K562 (cell line): ENCODE measurements at regions not wholly inside any gene's neighbourhood (a gene's known extent, or its start where the extent isn't known, plus 50 kb on each side); places are given as distances from the start of the nearest gene placed in this dataset.

Experiments used
- ATAC-seq: fragments of 200-7000 bp; cut with Tn5 transposase; 3 replicates; pipeline ENCODE4 v1.9.1; 2020; ENCODE audit warnings: moderate library complexity
- BruUV-seq: library from RNA; stranded (reverse); fragments of 400-500 nt; replicated peaks from 2 replicates; lab custom pipeline; 2021; lab: Mats Ljungman, UMichigan
- CTCF ChIA-PET: fragments of 300-600 bp; formaldehyde crosslinking; extraction: SDS; loops from one replicate; lab custom pipeline; 2021; ENCODE audit warnings: low intra/inter-chr PET ratio; lab: Yijun Ruan, JAX
- POLR2A ChIA-PET: fragments of 300-600, 350-650 bp; sonication (Branson Sonifier 250); formaldehyde crosslinking; extraction: SDS; loops from one replicate; lab custom pipeline; 2021; ENCODE audit warnings: antibody characterized with exemption, inconsistent platforms; lab: Yijun Ruan, JAX
- DNase-seq, 4 experiments: peaks; one replicate each; pipeline versions ENCODE4 v3.0.0 to v3.0.0-alpha.2; 2011 to 2018; ENCODE audit warnings: low spot score in 3 of 4, mixed read lengths in 3 of 4; ENCODE audit errors: extremely low read depth in 1 of 4
- FAIRE-seq: peaks from 2 replicates; lab custom pipeline; 2011; peaks lifted over from hg19 to GRCh38; lab: Jason Lieb, UNC
- H2AFZ ChIP-seq: 2 replicates; pipeline ENCODE4 v1.6.0; 2011; ENCODE audit warnings: low read depth, low read length, control low read depth, inconsistent platforms
- H3K27ac ChIP-seq: fragments of 200-600 bp; 3 replicates; pipeline ENCODE4 v1.8.0; 2011; ENCODE audit warnings: low read depth, mild to moderate bottlenecking, control low read depth, inconsistent platforms, low read length, moderate library complexity, mixed read lengths; ENCODE audit errors: extremely low read depth
- H3K27me3 ChIP-seq, 2 experiments: fragments of 300-600 bp in 1 of 2; 2 replicates in 1 of 2; 3 replicates in 1 of 2; pipeline versions ENCODE4 v1.6.0 to v1.8.0; 2011; ENCODE audit warnings: inconsistent platforms in 2 of 2, low read length in 2 of 2, mild to moderate bottlenecking in 1 of 2, mixed read lengths in 1 of 2, moderate library complexity in 1 of 2; ENCODE audit not compliant: control insufficient read depth in 2 of 2, insufficient read depth in 2 of 2
- H3K36me3 ChIP-seq: fragments of 300-600 bp; 3 replicates; pipeline ENCODE4 v1.8.0; 2011; ENCODE audit warnings: mild to moderate bottlenecking, low read length, inconsistent platforms; ENCODE audit not compliant: control insufficient read depth, insufficient read depth
- H3K4me1 ChIP-seq, 2 experiments: fragments of 200-600 bp in 1 of 2; replicated peaks in 1 of 2; 2 replicates in 1 of 2; 3 replicates in 1 of 2; pipeline versions ENCODE4 v1.5.1 to v1.8.0; 2011; ENCODE audit warnings: inconsistent platforms in 2 of 2, low read length in 2 of 2, mild to moderate bottlenecking in 1 of 2, mixed read lengths in 1 of 2, moderate library complexity in 1 of 2; ENCODE audit not compliant: control insufficient read depth in 2 of 2, insufficient read depth in 2 of 2
- H3K4me2 ChIP-seq: 2 replicates; pipeline ENCODE4 v1.6.1; 2011; ENCODE audit warnings: low read length, control low read depth, inconsistent platforms, mixed read lengths; ENCODE audit not compliant: insufficient read depth
- H3K4me3 ChIP-seq: fragments of 200-600 bp; sonication (generic), shearing (Covaris generic); 2 replicates; pipeline ENCODE4 v1.5.1; 2016; ENCODE audit warnings: control low read depth, inconsistent platforms
- H3K79me2 ChIP-seq: fragments of 200-600 bp; 3 replicates; pipeline ENCODE4 v1.8.0; 2011; ENCODE audit warnings: low read length, inconsistent platforms; ENCODE audit not compliant: control insufficient read depth, insufficient read depth
- H3K9ac ChIP-seq, 2 experiments: 2 replicates each; pipeline versions ENCODE4 v1.6.0 to v1.6.1; 2011; ENCODE audit warnings: low read depth in 2 of 2, low read length in 2 of 2, control low read depth in 1 of 2, inconsistent platforms in 1 of 2, mild to moderate bottlenecking in 1 of 2, mixed read lengths in 1 of 2; ENCODE audit not compliant: insufficient read depth in 1 of 2
- H3K9me1 ChIP-seq: one replicate; pipeline ENCODE4 v1.6.0; 2011; ENCODE audit warnings: inconsistent platforms, mild to moderate bottlenecking, low read length, moderate library complexity; ENCODE audit not compliant: control insufficient read depth, insufficient read depth
- H3K9me3 ChIP-seq: replicated peaks from 2 replicates; pipeline ENCODE4 v1.5.1; 2011; ENCODE audit warnings: low read depth, low read length, inconsistent platforms; ENCODE audit not compliant: control insufficient read depth, insufficient read depth
- H4K20me1 ChIP-seq: replicated peaks from 2 replicates; pipeline ENCODE4 v1.6.1; 2011; ENCODE audit warnings: low read length, inconsistent platforms, mixed read lengths; ENCODE audit not compliant: control insufficient read depth, insufficient read depth
- FOSL1 ChIP-seq: fragments of 200-800 bp; sonication (Bioruptor generic); conservative IDR thresholded peaks from 2 replicates; pipeline ENCODE4 v1.6.1; 2016; ENCODE audit warnings: missing genetic modification characterization, missing compliant biosample characterization
- RAD21 ChIP-seq, 2 experiments: fragments of 250-450 bp in 1 of 2; fragments of 450-650 bp in 1 of 2; sonication (Bioruptor Pico) in 1 of 2; formaldehyde crosslinking in 1 of 2; IDR thresholded peaks in 1 of 2; conservative IDR thresholded peaks in 1 of 2; 2 replicates each; pipeline versions ENCODE4 v1.4.0 to v1.8.0; 2020 to 2022; ENCODE audit warnings: mild to moderate bottlenecking in 2 of 2, moderate library complexity in 1 of 2
- SPI1 ChIP-seq: IDR thresholded peaks from 2 replicates; pipeline ENCODE4 v1.6.1; 2011; ENCODE audit warnings: low read depth, low read length, control low read depth, borderline replicate concordance
- WGBS: fragments of 100-300 bp; shearing (Covaris generic); methylation state at CpG from one replicate; pipeline ENCODE4 v1.1.6; 2016; ENCODE audit warnings: low coverage, mixed read lengths; ENCODE audit not compliant: insufficient coverage; ENCODE audit errors: missing lambda C conversion rate; 5-methylcytosine and 5-hydroxymethylcytosine counted together
- in situ Hi-C: fragments of 300-500 bp; cut with MboI; formaldehyde crosslinking; loops from 4 replicates; pipeline ENCODE4 v1.15.0; 2018; ENCODE audit warnings: inconsistent platforms, mixed read lengths
- intact Hi-C: fragments of 100-400 bp; cut with micrococcal nuclease; formaldehyde crosslinking; loops from 2 replicates; pipeline ENCODE4 v1.14.2; 2022
- TF ChIP-seq, protein P1 (sequence below): sonication (generic); formaldehyde crosslinking; IDR thresholded peaks from 2 replicates; pipeline ENCODE4 v1.8.1; 2023; ENCODE audit warnings: mild to moderate bottlenecking, missing genetic modification reagents
- TF ChIP-seq, protein P2 (sequence below): fragments of 450-650 bp; IDR thresholded peaks from 2 replicates; pipeline ENCODE4 v1.6.1; 2014; ENCODE audit warnings: low read depth, mild to moderate bottlenecking, moderate library complexity, borderline replicate concordance
- TF ChIP-seq, protein P3 (sequence below), 3 experiments: IDR thresholded peaks in 2 of 3; conservative IDR thresholded peaks in 1 of 3; 2 replicates each; pipeline ENCODE4 v1.5.1; 2011 to 2012; ENCODE audit warnings: low read length in 3 of 3, mild to moderate bottlenecking in 3 of 3, control low read depth in 2 of 3, improper control_type of control experiment in 1 of 3, inconsistent platforms in 1 of 3, low read depth in 1 of 3, mixed read lengths in 1 of 3, moderate library complexity in 1 of 3; ENCODE audit not compliant: insufficient read depth in 2 of 3
- TF ChIP-seq, protein P4 (sequence below), 2 experiments: fragments of 450-650 bp; formaldehyde crosslinking in 1 of 2; IDR thresholded peaks; 2 replicates each; pipeline versions ENCODE4 v1.4.0 to v1.6.1; 2014 to 2020; ENCODE audit warnings: mild to moderate bottlenecking in 2 of 2, borderline replicate concordance in 1 of 2, low read depth in 1 of 2

DNA sequence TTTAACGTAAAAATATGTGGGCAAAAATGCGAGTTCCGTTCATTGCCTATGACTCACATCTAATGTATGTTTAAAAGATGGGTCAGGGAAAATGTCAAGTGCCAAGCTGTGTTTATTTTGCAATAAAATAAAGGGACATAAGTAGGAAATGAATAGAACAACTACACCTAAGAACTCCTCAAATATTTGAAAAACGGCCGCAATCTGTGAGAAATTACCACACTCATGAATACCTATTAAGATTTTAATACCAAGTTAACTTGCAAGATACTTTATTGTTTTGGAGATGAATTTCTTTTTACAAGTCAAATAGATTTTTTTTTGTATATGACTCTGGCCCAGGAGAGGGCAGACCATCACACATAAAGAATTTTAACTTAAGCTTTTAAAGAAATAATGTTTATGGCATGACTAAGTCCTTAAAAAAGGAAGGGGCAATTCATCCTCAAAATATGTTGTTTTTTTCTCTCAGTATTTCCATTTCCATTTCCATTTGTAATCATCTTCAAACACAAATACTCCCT is 152.7 kb downstream of the SUCNR1 start:
- Histone ChIP-seq H3K27me3 (no peaks in the 10 kb centered on the region), H2AFZ (no peak overlapping the region), H3K4me2 (no peak overlapping the region), H3K4me3 (no peak overlapping the region), H3K9me3 (no peaks in the 10 kb centered on the region), H3K27ac (no peak overlapping the region), H3K9ac (no peak overlapping the region), H3K9me1 (no peaks in the 10 kb centered on the region), H3K79me2 (no peaks in the 10 kb centered on the region), H3K36me3 (no peaks in the 10 kb centered on the region), H4K20me1 (no peaks in the 10 kb centered on the region), H3K4me1 (no peaks in the 10 kb centered on the region)
- no TSS peak for BruUV-seq
- ATAC-seq: no peak
- in situ Hi-C loops: no loop called here
- intact Hi-C loops: no loop called here
- ChIA-PET POLR2A (no interaction called here), CTCF (interaction anchor here (1.1 kb wide), 1 partner anchor 418 kb away, joined by 3 read pairs; no protein-coding TSS in a partner anchor)
- FAIRE-seq: no peak
- peak in 1 of 4 experiments; percentile 20 for DNase-seq
- WGBS: 46% methylated on average over 5 of the region's 5 CpGs
- TF ChIP-seq, protein P1, sequence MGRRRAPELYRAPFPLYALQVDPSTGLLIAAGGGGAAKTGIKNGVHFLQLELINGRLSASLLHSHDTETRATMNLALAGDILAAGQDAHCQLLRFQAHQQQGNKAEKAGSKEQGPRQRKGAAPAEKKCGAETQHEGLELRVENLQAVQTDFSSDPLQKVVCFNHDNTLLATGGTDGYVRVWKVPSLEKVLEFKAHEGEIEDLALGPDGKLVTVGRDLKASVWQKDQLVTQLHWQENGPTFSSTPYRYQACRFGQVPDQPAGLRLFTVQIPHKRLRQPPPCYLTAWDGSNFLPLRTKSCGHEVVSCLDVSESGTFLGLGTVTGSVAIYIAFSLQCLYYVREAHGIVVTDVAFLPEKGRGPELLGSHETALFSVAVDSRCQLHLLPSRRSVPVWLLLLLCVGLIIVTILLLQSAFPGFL (CRISPR knock-in tag): no peak
- TF ChIP-seq, protein P2, sequence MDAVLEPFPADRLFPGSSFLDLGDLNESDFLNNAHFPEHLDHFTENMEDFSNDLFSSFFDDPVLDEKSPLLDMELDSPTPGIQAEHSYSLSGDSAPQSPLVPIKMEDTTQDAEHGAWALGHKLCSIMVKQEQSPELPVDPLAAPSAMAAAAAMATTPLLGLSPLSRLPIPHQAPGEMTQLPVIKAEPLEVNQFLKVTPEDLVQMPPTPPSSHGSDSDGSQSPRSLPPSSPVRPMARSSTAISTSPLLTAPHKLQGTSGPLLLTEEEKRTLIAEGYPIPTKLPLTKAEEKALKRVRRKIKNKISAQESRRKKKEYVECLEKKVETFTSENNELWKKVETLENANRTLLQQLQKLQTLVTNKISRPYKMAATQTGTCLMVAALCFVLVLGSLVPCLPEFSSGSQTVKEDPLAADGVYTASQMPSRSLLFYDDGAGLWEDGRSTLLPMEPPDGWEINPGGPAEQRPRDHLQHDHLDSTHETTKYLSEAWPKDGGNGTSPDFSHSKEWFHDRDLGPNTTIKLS: no peak
- TF ChIP-seq FOSL1: peak; percentile 66
- TF ChIP-seq, protein P3, sequence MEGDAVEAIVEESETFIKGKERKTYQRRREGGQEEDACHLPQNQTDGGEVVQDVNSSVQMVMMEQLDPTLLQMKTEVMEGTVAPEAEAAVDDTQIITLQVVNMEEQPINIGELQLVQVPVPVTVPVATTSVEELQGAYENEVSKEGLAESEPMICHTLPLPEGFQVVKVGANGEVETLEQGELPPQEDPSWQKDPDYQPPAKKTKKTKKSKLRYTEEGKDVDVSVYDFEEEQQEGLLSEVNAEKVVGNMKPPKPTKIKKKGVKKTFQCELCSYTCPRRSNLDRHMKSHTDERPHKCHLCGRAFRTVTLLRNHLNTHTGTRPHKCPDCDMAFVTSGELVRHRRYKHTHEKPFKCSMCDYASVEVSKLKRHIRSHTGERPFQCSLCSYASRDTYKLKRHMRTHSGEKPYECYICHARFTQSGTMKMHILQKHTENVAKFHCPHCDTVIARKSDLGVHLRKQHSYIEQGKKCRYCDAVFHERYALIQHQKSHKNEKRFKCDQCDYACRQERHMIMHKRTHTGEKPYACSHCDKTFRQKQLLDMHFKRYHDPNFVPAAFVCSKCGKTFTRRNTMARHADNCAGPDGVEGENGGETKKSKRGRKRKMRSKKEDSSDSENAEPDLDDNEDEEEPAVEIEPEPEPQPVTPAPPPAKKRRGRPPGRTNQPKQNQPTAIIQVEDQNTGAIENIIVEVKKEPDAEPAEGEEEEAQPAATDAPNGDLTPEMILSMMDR (IDR thresholded peaks at IDR 0.05 in 2 of 3, conservative IDR thresholded peaks at IDR 0.05 in 1 of 3; ENCODE audit: insufficient read depth in 2 of 3, low read depth in 1 of 3, low read length in 3 of 3): peak in 1 of 3 experiments; percentile 43; a peak in 2 of 6 replicates
- TF ChIP-seq, protein P4, sequence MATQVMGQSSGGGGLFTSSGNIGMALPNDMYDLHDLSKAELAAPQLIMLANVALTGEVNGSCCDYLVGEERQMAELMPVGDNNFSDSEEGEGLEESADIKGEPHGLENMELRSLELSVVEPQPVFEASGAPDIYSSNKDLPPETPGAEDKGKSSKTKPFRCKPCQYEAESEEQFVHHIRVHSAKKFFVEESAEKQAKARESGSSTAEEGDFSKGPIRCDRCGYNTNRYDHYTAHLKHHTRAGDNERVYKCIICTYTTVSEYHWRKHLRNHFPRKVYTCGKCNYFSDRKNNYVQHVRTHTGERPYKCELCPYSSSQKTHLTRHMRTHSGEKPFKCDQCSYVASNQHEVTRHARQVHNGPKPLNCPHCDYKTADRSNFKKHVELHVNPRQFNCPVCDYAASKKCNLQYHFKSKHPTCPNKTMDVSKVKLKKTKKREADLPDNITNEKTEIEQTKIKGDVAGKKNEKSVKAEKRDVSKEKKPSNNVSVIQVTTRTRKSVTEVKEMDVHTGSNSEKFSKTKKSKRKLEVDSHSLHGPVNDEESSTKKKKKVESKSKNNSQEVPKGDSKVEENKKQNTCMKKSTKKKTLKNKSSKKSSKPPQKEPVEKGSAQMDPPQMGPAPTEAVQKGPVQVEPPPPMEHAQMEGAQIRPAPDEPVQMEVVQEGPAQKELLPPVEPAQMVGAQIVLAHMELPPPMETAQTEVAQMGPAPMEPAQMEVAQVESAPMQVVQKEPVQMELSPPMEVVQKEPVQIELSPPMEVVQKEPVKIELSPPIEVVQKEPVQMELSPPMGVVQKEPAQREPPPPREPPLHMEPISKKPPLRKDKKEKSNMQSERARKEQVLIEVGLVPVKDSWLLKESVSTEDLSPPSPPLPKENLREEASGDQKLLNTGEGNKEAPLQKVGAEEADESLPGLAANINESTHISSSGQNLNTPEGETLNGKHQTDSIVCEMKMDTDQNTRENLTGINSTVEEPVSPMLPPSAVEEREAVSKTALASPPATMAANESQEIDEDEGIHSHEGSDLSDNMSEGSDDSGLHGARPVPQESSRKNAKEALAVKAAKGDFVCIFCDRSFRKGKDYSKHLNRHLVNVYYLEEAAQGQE (IDR thresholded peaks at IDR 0.05; ENCODE audit: borderline replicate concordance): peak; percentile 26; the same call in 1 of the 2 replicates
- TF ChIP-seq, protein P4 (CRISPR knock-in tag; IDR thresholded peaks at IDR 0.05; ENCODE audit: low read depth): no peak
- peak; percentile 26 to 49 for TF ChIP-seq RAD21 (CRISPR knock-in tag; conservative IDR thresholded peaks at IDR 0.05 in 1 of 2, IDR thresholded peaks at IDR 0.05 in 1 of 2)
- TF ChIP-seq SPI1: peak; percentile 65; the same call in 1 of the 2 replicates
